SK-N-SH treated with all-trans-retinoic acid at 6 μM for 48 hours (cell line): ENCODE measurements at regions not wholly inside any gene's neighbourhood (a gene's known extent, or its start where the extent isn't known, plus 50 kb on each side); places are given as distances from the start of the nearest gene placed in this dataset.

ENCODE experiments used
- ATAC-seq: fragments of 200-7000 bp; cut with Tn5 transposase; 3 replicates; pipeline ENCODE4 v1.9.1; 2020; ENCODE audit warnings: mild to moderate bottlenecking, moderate library complexity
- BACH2 ChIP-seq: fragments of 250-450 bp; sonication (Bioruptor Pico); IDR thresholded peaks from 2 replicates; pipeline ENCODE4 v1.9.0; 2021; ENCODE audit warnings: mild to moderate bottlenecking, borderline replicate concordance
- CSDC2 ChIP-seq: fragments of 250-450 bp; sonication (Bioruptor Pico); IDR thresholded peaks from 2 replicates; pipeline ENCODE4 v1.5.0; 2020; ENCODE audit warnings: mild to moderate bottlenecking, moderate library complexity
- ESRRG ChIP-seq: fragments of 250-450 bp; sonication (Bioruptor Pico); IDR thresholded peaks from 2 replicates; pipeline ENCODE4 v1.6.1; 2021; ENCODE audit warnings: mild to moderate bottlenecking
- GLIS3 ChIP-seq: fragments of 250-450 bp; sonication (Bioruptor Pico); IDR thresholded peaks from 2 replicates; pipeline ENCODE4 v1.5.0; 2020; ENCODE audit warnings: mild to moderate bottlenecking, moderate library complexity
- ISL1 ChIP-seq: fragments of 250-450 bp; sonication (Bioruptor Pico); IDR thresholded peaks from 2 replicates; pipeline ENCODE4 v2.1.2; 2022; ENCODE audit warnings: mild to moderate bottlenecking, moderate library complexity
- OSR1 ChIP-seq: fragments of 250-450 bp; sonication (Bioruptor Pico); IDR thresholded peaks from 2 replicates; pipeline ENCODE4 v1.8.0; 2022; ENCODE audit warnings: moderate library complexity, mild to moderate bottlenecking, inconsistent platforms
- PPARA ChIP-seq: fragments of 250-450 bp; sonication (Bioruptor Pico); IDR thresholded peaks from 2 replicates; pipeline ENCODE4 v1.5.0; 2020; ENCODE audit warnings: mild to moderate bottlenecking, borderline replicate concordance
- RARB ChIP-seq: fragments of 250-450 bp; sonication (Bioruptor Pico); IDR thresholded peaks from 2 replicates; pipeline ENCODE4 v1.8.0; 2021; ENCODE audit warnings: mild to moderate bottlenecking, moderate library complexity
- TCF4 ChIP-seq: fragments of 250-450 bp; sonication (Bioruptor Pico); IDR thresholded peaks from 2 replicates; pipeline ENCODE4 v1.8.0; 2021; ENCODE audit warnings: mild to moderate bottlenecking, moderate library complexity, borderline replicate concordance
- TOX ChIP-seq: fragments of 250-450 bp; sonication (Bioruptor Pico); IDR thresholded peaks from 2 replicates; pipeline ENCODE4 v1.8.0; 2021; ENCODE audit warnings: mild to moderate bottlenecking, moderate library complexity, borderline replicate concordance
- TSHZ2 ChIP-seq: fragments of 250-450 bp; sonication (Bioruptor Pico); IDR thresholded peaks from 2 replicates; pipeline ENCODE4 v1.5.0; 2020; ENCODE audit warnings: mild to moderate bottlenecking, moderate library complexity
- ZC3H10 ChIP-seq: fragments of 250-450 bp; sonication (Bioruptor Pico); IDR thresholded peaks from 2 replicates; pipeline ENCODE4 v1.5.1; 2021; ENCODE audit warnings: mild to moderate bottlenecking, moderate library complexity
- ZFP3 ChIP-seq: fragments of 250-450 bp; sonication (Bioruptor Pico); IDR thresholded peaks from 2 replicates; pipeline ENCODE4 v1.5.0; 2020; ENCODE audit warnings: mild to moderate bottlenecking, moderate library complexity
- ZFP30 ChIP-seq: fragments of 450-650 bp; formaldehyde crosslinking; IDR thresholded peaks from 2 replicates; pipeline ENCODE4 v1.5.0; 2022; ENCODE audit warnings: mild to moderate bottlenecking, moderate library complexity
- ZNF565 ChIP-seq: fragments of 450-650 bp; formaldehyde crosslinking; conservative IDR thresholded peaks from 2 replicates; pipeline ENCODE4 v1.5.0; 2020; ENCODE audit warnings: low read depth, mild to moderate bottlenecking, moderate library complexity
- ZNF70 ChIP-seq: fragments of 450-650 bp; formaldehyde crosslinking; IDR thresholded peaks from 2 replicates; pipeline ENCODE4 v1.5.0; 2020; ENCODE audit warnings: mild to moderate bottlenecking, moderate library complexity
- ZNF8 ChIP-seq: fragments of 450-650 bp; formaldehyde crosslinking; IDR thresholded peaks from 2 replicates; pipeline ENCODE4 v1.5.0; 2020; ENCODE audit warnings: mild to moderate bottlenecking, moderate library complexity
- TF ChIP-seq, protein P1 (sequence below): fragments of 250-450 bp; sonication (Bioruptor Pico); IDR thresholded peaks from 2 replicates; pipeline ENCODE4 v1.5.1; 2021; ENCODE audit warnings: mild to moderate bottlenecking, moderate library complexity
- TF ChIP-seq, protein P2 (sequence below): fragments of 250-450 bp; sonication (Bioruptor Pico); IDR thresholded peaks from 2 replicates; pipeline ENCODE4 v1.8.0; 2020; ENCODE audit warnings: mild to moderate bottlenecking, moderate library complexity, borderline replicate concordance
- TF ChIP-seq, protein P3 (sequence below): fragments of 250-450 bp; sonication (Bioruptor Pico); IDR thresholded peaks from 2 replicates; pipeline ENCODE4 v1.5.1; 2020; ENCODE audit warnings: low read depth, mild to moderate bottlenecking, moderate library complexity

GRCh38 chr13:76722782-76723181 is 163.4 kb downstream of the KCTD12 start:
- no peak for TF ChIP-seq ZNF70 (CRISPR knock-in tag)
- TF ChIP-seq, protein P1, sequence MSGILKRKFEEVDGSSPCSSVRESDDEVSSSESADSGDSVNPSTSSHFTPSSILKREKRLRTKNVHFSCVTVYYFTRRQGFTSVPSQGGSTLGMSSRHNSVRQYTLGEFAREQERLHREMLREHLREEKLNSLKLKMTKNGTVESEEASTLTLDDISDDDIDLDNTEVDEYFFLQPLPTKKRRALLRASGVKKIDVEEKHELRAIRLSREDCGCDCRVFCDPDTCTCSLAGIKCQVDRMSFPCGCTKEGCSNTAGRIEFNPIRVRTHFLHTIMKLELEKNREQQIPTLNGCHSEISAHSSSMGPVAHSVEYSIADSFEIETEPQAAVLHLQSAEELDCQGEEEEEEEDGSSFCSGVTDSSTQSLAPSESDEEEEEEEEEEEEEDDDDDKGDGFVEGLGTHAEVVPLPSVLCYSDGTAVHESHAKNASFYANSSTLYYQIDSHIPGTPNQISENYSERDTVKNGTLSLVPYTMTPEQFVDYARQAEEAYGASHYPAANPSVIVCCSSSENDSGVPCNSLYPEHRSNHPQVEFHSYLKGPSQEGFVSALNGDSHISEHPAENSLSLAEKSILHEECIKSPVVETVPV, result no peak
- TF ChIP-seq PPARA (CRISPR knock-in tag), result no peak
- no peak for TF ChIP-seq ZFP30 (CRISPR knock-in tag)
- no peak for TF ChIP-seq ISL1
- TF ChIP-seq TCF4, result no peak
- no peak for TF ChIP-seq BACH2 (CRISPR knock-in tag)
- TF ChIP-seq TOX (CRISPR knock-in tag), result no peak
- no peak for TF ChIP-seq ZNF8 (CRISPR knock-in tag)
- no peak for TF ChIP-seq OSR1 (CRISPR knock-in tag)
- TF ChIP-seq, protein P2, sequence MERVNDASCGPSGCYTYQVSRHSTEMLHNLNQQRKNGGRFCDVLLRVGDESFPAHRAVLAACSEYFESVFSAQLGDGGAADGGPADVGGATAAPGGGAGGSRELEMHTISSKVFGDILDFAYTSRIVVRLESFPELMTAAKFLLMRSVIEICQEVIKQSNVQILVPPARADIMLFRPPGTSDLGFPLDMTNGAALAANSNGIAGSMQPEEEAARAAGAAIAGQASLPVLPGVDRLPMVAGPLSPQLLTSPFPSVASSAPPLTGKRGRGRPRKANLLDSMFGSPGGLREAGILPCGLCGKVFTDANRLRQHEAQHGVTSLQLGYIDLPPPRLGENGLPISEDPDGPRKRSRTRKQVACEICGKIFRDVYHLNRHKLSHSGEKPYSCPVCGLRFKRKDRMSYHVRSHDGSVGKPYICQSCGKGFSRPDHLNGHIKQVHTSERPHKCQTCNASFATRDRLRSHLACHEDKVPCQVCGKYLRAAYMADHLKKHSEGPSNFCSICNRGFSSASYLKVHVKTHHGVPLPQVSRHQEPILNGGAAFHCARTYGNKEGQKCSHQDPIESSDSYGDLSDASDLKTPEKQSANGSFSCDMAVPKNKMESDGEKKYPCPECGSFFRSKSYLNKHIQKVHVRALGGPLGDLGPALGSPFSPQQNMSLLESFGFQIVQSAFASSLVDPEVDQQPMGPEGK (CRISPR knock-in tag), result no peak
- no peak for TF ChIP-seq ZNF565 (CRISPR knock-in tag)
- no peak for TF ChIP-seq TSHZ2 (CRISPR knock-in tag)
- no peak for TF ChIP-seq ESRRG
- no peak for ATAC-seq

GRCh38 chr13:76720821-76721220 is 165.4 kb downstream of the KCTD12 start:
- TF ChIP-seq, protein P1, result no peak
- TF ChIP-seq TSHZ2 (CRISPR knock-in tag), result no peak
- no peak for TF ChIP-seq OSR1 (CRISPR knock-in tag)
- no peak for TF ChIP-seq TOX (CRISPR knock-in tag)
- TF ChIP-seq, protein P3, sequence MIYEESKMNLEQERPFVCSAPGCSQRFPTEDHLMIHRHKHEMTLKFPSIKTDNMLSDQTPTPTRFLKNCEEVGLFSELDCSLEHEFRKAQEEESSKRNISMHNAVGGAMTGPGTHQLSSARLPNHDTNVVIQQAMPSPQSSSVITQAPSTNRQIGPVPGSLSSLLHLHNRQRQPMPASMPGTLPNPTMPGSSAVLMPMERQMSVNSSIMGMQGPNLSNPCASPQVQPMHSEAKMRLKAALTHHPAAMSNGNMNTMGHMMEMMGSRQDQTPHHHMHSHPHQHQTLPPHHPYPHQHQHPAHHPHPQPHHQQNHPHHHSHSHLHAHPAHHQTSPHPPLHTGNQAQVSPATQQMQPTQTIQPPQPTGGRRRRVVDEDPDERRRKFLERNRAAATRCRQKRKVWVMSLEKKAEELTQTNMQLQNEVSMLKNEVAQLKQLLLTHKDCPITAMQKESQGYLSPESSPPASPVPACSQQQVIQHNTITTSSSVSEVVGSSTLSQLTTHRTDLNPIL (CRISPR knock-in tag), result no peak
- TF ChIP-seq, protein P2 (CRISPR knock-in tag), result no peak
- TF ChIP-seq CSDC2 (CRISPR knock-in tag), result no peak
- no peak for TF ChIP-seq ZC3H10
- no peak for TF ChIP-seq ZFP30 (CRISPR knock-in tag)
- no peak for TF ChIP-seq BACH2 (CRISPR knock-in tag)
- TF ChIP-seq GLIS3 (CRISPR knock-in tag), result no peak
- no peak for TF ChIP-seq ESRRG
- no peak for TF ChIP-seq ZNF8 (CRISPR knock-in tag)
- TF ChIP-seq ZFP3, result no peak
- no peak for TF ChIP-seq PPARA (CRISPR knock-in tag)
- TF ChIP-seq RARB (CRISPR knock-in tag), result no peak
- no peak for TF ChIP-seq ZNF70 (CRISPR knock-in tag)
- no peak for ATAC-seq
